Liver (tissue), 8 donors: ENCODE measurements at regions not wholly inside any gene's neighbourhood (a gene's known extent, or its start where the extent isn't known, plus 50 kb on each side); places are given as distances from the start of the nearest gene placed in this dataset.

Experiments used
- DNase-seq: peaks from one replicate; pipeline ENCODE4 v3.0.0-alpha.2; 2017; ENCODE audit warnings: low spot score
- H3K27ac ChIP-seq, 2 donors: one replicate each; pipeline ENCODE4 v1.7.0; 2013; ENCODE audit warnings: inconsistent platforms in 2 of 2, low read length in 2 of 2, control low read depth in 1 of 2, low read depth in 1 of 2, mild to moderate bottlenecking in 1 of 2
- H3K27me3 ChIP-seq, 4 donors: one replicate each; pipeline versions ENCODE4 v1.6.1 to v1.7.0; 2013; ENCODE audit warnings: low read length in 3 of 4, inconsistent platforms in 1 of 4, mild to moderate bottlenecking in 1 of 4, moderate library complexity in 1 of 4; ENCODE audit not compliant: control insufficient read depth in 4 of 4, insufficient read depth in 4 of 4
- H3K36me3 ChIP-seq, 4 donors: one replicate each; pipeline versions ENCODE4 v1.6.1 to v1.7.0; 2013; ENCODE audit warnings: low read length in 3 of 4, mild to moderate bottlenecking in 3 of 4, low read depth in 1 of 4, moderate library complexity in 1 of 4; ENCODE audit not compliant: control insufficient read depth in 4 of 4, insufficient read depth in 3 of 4
- H3K4me1 ChIP-seq, 4 donors: one replicate each; pipeline versions ENCODE4 v1.6.1 to v1.7.0; 2013; ENCODE audit warnings: low read length in 3 of 4, mild to moderate bottlenecking in 3 of 4, moderate library complexity in 1 of 4; ENCODE audit not compliant: control insufficient read depth in 4 of 4, insufficient read depth in 4 of 4
- H3K4me3 ChIP-seq, 3 donors: one replicate each; pipeline versions ENCODE4 v1.6.1 to v1.7.0; 2013; ENCODE audit warnings: low read length in 3 of 3, control low read depth in 1 of 3, low read depth in 1 of 3, mild to moderate bottlenecking in 1 of 3
- H3K9ac ChIP-seq, 2 donors: one replicate each; pipeline ENCODE4 v1.7.0; 2013; ENCODE audit warnings: low read length in 2 of 2, mild to moderate bottlenecking in 2 of 2, moderate library complexity in 2 of 2, control low read depth in 1 of 2, low read depth in 1 of 2
- H3K9me3 ChIP-seq, 4 donors: one replicate each; pipeline versions ENCODE4 v1.6.1 to v1.7.0; 2013; ENCODE audit warnings: low read length in 3 of 4; ENCODE audit not compliant: control insufficient read depth in 4 of 4
- EGR1 ChIP-seq, 2 donors: IDR thresholded peaks; 2 replicates each; pipeline ENCODE4 v1.6.1; 2016 to 2018; ENCODE audit warnings: antibody characterized with exemption in 2 of 2, low read depth in 2 of 2
- FOXA1 ChIP-seq: IDR thresholded peaks from 2 replicates; pipeline ENCODE4 v1.6.1; 2016; ENCODE audit warnings: antibody characterized with exemption
- FOXA2 ChIP-seq: IDR thresholded peaks from 2 replicates; pipeline ENCODE4 v1.6.1; 2016; ENCODE audit warnings: antibody characterized with exemption
- GABPA ChIP-seq, 2 donors: IDR thresholded peaks in 1 of 2; conservative IDR thresholded peaks in 1 of 2; 2 replicates each; pipeline ENCODE4 v1.6.1; 2016; ENCODE audit warnings: antibody characterized with exemption in 2 of 2, mild to moderate bottlenecking in 1 of 2, moderate library complexity in 1 of 2
- HNF4A ChIP-seq, 2 donors: conservative IDR thresholded peaks; 2 replicates each; pipeline ENCODE4 v1.6.1; 2016; ENCODE audit warnings: antibody characterized with exemption in 2 of 2, mild to moderate bottlenecking in 2 of 2
- HNF4G ChIP-seq: IDR thresholded peaks from 2 replicates; pipeline ENCODE4 v1.6.1; 2016; ENCODE audit warnings: antibody characterized with exemption
- JUND ChIP-seq, 2 donors: IDR thresholded peaks; 2 replicates each; pipeline ENCODE4 v1.6.1; 2016; ENCODE audit warnings: antibody characterized with exemption in 2 of 2
- NR2F2 ChIP-seq: IDR thresholded peaks from 2 replicates; pipeline ENCODE4 v1.6.1; 2016; ENCODE audit warnings: antibody characterized with exemption
- RAD21 ChIP-seq, 2 donors: IDR thresholded peaks; 2 replicates each; pipeline ENCODE4 v1.6.1; 2016; ENCODE audit warnings: antibody characterized with exemption in 2 of 2, mild to moderate bottlenecking in 2 of 2
- RXRA ChIP-seq, 2 donors: IDR thresholded peaks; 2 replicates each; pipeline ENCODE4 v1.6.1; 2017 to 2018; ENCODE audit warnings: antibody characterized with exemption in 2 of 2, mild to moderate bottlenecking in 1 of 2
- SP1 ChIP-seq: IDR thresholded peaks from 2 replicates; pipeline ENCODE4 v1.6.1; 2018; ENCODE audit warnings: antibody characterized with exemption, mild to moderate bottlenecking
- TAF1 ChIP-seq: conservative IDR thresholded peaks from 2 replicates; pipeline ENCODE4 v1.6.1; 2016; ENCODE audit warnings: antibody characterized with exemption, mild to moderate bottlenecking
- YY1 ChIP-seq: IDR thresholded peaks from 2 replicates; pipeline ENCODE4 v1.6.1; 2016; ENCODE audit warnings: antibody characterized with exemption, mild to moderate bottlenecking
- WGBS: extraction: QIAGEN DNeasy Blood & Tissue Kit; methylation state at CpG from one replicate; pipeline ENCODE4 v1.1.7; 2013; 5-methylcytosine and 5-hydroxymethylcytosine counted together
- TF ChIP-seq, protein P1 (sequence below): IDR thresholded peaks from 2 replicates; pipeline ENCODE4 v1.6.1; 2016; ENCODE audit warnings: antibody characterized with exemption
- TF ChIP-seq, protein P2 (sequence below): IDR thresholded peaks from 2 replicates; pipeline ENCODE4 v1.6.1; 2016; ENCODE audit warnings: antibody characterized with exemption, mild to moderate bottlenecking
- TF ChIP-seq, protein P3 (sequence below): IDR thresholded peaks from 2 replicates; pipeline ENCODE4 v1.6.1; 2016; ENCODE audit warnings: antibody characterized with exemption
- TF ChIP-seq, protein P4 (sequence below): IDR thresholded peaks from 2 replicates; pipeline ENCODE4 v1.6.1; 2016; ENCODE audit warnings: antibody characterized with exemption
- TF ChIP-seq, protein P5 (sequence below): fragments of 150-350 bp; IDR thresholded peaks from 2 replicates; pipeline ENCODE4 v1.5.1; 2017; ENCODE audit warnings: improper control_type of control experiment, low read depth, low read length; ENCODE audit not compliant: missing input control
- donor health status: healthy.
- donor health status: healthy.
- donor health status: healthy.
- donor health status: healthy.
- donor health status: healthy.

DNA sequence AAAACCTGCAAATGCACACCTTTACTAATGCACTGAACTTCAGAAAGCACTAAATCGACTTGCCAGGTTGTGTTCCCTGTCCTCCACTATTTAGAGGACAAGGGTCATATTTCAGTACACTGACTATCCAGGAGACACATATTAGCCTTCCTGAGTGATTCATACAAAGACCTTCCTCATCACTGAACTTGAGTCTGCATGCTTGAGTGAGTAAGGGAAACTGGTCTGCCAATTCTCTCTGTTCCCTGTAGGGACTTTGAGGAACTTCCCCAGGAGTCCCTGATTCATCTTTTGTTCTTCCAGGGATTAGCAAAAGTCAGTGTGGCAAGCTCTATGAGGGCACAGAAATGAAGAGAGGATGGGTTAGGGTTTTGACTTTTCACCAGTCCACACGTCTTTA, 565.9 kb downstream of the PDCD6IP start:
- Histone ChIP-seq H3K27ac (no peak overlapping the region), H3K36me3 (no peaks in the 10 kb centered on the region), H3K4me1 (no peaks in the 10 kb centered on the region), H3K9me3 (peaks cover 0 to 1% (median 0%) of the 10 kb centered on the region in 4 donors), H3K4me3 (no peak overlapping the region), H3K9ac (no peak overlapping the region), H3K27me3 (peaks cover 0 to 2% (median 0%) of the 10 kb centered on the region in 4 donors)
- 53% methylated on average over 2 of the region's 2 CpGs for WGBS
- TF ChIP-seq RXRA (IDR thresholded peaks at IDR 0.05) (no peak), SP1 (no peak), EGR1 (IDR thresholded peaks at IDR 0.05; ENCODE audit: low read depth in 2 of 2) (no peak), YY1 (no peak), FOXA2 (no peak), HNF4G (no peak), RAD21 (IDR thresholded peaks at IDR 0.05) (no peak), JUND (IDR thresholded peaks at IDR 0.05) (no peak), FOXA1 (no peak), GABPA (IDR thresholded peaks at IDR 0.05 in 1 of 2, conservative IDR thresholded peaks at IDR 0.05 in 1 of 2) (no peak), HNF4A (conservative IDR thresholded peaks at IDR 0.05) (no peak), TAF1 (no peak), NR2F2 (no peak)
- TF ChIP-seq, protein P1, sequence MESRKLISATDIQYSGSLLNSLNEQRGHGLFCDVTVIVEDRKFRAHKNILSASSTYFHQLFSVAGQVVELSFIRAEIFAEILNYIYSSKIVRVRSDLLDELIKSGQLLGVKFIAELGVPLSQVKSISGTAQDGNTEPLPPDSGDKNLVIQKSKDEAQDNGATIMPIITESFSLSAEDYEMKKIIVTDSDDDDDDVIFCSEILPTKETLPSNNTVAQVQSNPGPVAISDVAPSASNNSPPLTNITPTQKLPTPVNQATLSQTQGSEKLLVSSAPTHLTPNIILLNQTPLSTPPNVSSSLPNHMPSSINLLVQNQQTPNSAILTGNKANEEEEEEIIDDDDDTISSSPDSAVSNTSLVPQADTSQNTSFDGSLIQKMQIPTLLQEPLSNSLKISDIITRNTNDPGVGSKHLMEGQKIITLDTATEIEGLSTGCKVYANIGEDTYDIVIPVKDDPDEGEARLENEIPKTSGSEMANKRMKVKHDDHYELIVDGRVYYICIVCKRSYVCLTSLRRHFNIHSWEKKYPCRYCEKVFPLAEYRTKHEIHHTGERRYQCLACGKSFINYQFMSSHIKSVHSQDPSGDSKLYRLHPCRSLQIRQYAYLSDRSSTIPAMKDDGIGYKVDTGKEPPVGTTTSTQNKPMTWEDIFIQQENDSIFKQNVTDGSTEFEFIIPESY: no peak
- TF ChIP-seq, protein P2, sequence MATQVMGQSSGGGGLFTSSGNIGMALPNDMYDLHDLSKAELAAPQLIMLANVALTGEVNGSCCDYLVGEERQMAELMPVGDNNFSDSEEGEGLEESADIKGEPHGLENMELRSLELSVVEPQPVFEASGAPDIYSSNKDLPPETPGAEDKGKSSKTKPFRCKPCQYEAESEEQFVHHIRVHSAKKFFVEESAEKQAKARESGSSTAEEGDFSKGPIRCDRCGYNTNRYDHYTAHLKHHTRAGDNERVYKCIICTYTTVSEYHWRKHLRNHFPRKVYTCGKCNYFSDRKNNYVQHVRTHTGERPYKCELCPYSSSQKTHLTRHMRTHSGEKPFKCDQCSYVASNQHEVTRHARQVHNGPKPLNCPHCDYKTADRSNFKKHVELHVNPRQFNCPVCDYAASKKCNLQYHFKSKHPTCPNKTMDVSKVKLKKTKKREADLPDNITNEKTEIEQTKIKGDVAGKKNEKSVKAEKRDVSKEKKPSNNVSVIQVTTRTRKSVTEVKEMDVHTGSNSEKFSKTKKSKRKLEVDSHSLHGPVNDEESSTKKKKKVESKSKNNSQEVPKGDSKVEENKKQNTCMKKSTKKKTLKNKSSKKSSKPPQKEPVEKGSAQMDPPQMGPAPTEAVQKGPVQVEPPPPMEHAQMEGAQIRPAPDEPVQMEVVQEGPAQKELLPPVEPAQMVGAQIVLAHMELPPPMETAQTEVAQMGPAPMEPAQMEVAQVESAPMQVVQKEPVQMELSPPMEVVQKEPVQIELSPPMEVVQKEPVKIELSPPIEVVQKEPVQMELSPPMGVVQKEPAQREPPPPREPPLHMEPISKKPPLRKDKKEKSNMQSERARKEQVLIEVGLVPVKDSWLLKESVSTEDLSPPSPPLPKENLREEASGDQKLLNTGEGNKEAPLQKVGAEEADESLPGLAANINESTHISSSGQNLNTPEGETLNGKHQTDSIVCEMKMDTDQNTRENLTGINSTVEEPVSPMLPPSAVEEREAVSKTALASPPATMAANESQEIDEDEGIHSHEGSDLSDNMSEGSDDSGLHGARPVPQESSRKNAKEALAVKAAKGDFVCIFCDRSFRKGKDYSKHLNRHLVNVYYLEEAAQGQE: no peak
- TF ChIP-seq, protein P3, sequence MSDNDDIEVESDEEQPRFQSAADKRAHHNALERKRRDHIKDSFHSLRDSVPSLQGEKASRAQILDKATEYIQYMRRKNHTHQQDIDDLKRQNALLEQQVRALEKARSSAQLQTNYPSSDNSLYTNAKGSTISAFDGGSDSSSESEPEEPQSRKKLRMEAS: no peak
- TF ChIP-seq, protein P4, sequence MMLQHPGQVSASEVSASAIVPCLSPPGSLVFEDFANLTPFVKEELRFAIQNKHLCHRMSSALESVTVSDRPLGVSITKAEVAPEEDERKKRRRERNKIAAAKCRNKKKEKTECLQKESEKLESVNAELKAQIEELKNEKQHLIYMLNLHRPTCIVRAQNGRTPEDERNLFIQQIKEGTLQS: no peak
- TF ChIP-seq, protein P5, sequence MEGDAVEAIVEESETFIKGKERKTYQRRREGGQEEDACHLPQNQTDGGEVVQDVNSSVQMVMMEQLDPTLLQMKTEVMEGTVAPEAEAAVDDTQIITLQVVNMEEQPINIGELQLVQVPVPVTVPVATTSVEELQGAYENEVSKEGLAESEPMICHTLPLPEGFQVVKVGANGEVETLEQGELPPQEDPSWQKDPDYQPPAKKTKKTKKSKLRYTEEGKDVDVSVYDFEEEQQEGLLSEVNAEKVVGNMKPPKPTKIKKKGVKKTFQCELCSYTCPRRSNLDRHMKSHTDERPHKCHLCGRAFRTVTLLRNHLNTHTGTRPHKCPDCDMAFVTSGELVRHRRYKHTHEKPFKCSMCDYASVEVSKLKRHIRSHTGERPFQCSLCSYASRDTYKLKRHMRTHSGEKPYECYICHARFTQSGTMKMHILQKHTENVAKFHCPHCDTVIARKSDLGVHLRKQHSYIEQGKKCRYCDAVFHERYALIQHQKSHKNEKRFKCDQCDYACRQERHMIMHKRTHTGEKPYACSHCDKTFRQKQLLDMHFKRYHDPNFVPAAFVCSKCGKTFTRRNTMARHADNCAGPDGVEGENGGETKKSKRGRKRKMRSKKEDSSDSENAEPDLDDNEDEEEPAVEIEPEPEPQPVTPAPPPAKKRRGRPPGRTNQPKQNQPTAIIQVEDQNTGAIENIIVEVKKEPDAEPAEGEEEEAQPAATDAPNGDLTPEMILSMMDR: no peak
- no peak for DNase-seq
